Ascending aorta (tissue), 2 donors: ENCODE measurements at regions not wholly inside any gene's neighbourhood (a gene's known extent, or its start where the extent isn't known, plus 50 kb on each side); places are given as distances from the start of the nearest gene placed in this dataset.

Experiments used
- DNase-seq, 2 donors: peaks; one replicate each; pipeline ENCODE4 v3.0.0-alpha.2; 2019; ENCODE audit warnings: low spot score in 2 of 2
- H3K27ac ChIP-seq, 2 donors: fragments of 200-600 bp; sonication (generic); one replicate each; pipeline ENCODE4 v1.5.1; 2016 to 2017; ENCODE audit warnings: mild to moderate bottlenecking in 1 of 2
- H3K27me3 ChIP-seq: fragments of 200-600 bp; sonication (generic); one replicate; pipeline ENCODE4 v1.5.1; 2017
- H3K36me3 ChIP-seq, 2 donors: fragments of 200-600 bp; sonication (generic); one replicate each; pipeline ENCODE4 v1.5.1; 2016
- H3K4me1 ChIP-seq, 2 donors: fragments of 200-600 bp; sonication (generic); one replicate each; pipeline ENCODE4 v1.5.1; 2016 to 2017; ENCODE audit warnings: mild to moderate bottlenecking in 1 of 2
- H3K4me3 ChIP-seq, 2 donors: fragments of 200-600 bp; sonication (generic); one replicate each; pipeline ENCODE4 v1.5.1; 2016 to 2017; ENCODE audit warnings: mild to moderate bottlenecking in 1 of 2
- H3K9me3 ChIP-seq, 2 donors: fragments of 200-600 bp; sonication (generic); one replicate each; pipeline ENCODE4 v1.5.1; 2016
- CTCF ChIP-seq, 3 experiments: fragments of 200-600 bp in 2 of 3; fragments of 450-650 bp in 1 of 3; sonication (generic) in 2 of 3; IDR thresholded peaks; one replicate each; pipeline ENCODE4 v1.5.1; 2016 to 2019; ENCODE audit warnings: antibody characterized with exemption in 3 of 3, mild to moderate bottlenecking in 1 of 3, moderate library complexity in 1 of 3
- intact Hi-C: fragments of 100-400 bp; cut with DNase I; formaldehyde crosslinking; loops from one replicate; pipeline ENCODE4 v1.15.1; 2023

- no peak for TF ChIP-seq CTCF (IDR thresholded peaks at IDR 0.05)
- H3K4me3 ChIP-seq = no peak overlapping the region
- intact Hi-C loops = no loop called here
- no peak for DNase-seq
- H3K27ac ChIP-seq = no peak overlapping the region
- no peaks in the 10 kb centered on the region for H3K36me3 ChIP-seq
- H3K4me1 ChIP-seq = no peaks in the 10 kb centered on the region
- H3K9me3 ChIP-seq = no peaks in the 10 kb centered on the region
- no peaks in the 10 kb centered on the region for H3K27me3 ChIP-seq
Measured at GRCh38 chr5:126199467-126199866, 223.7 kb upstream of the GRAMD2B start.

GRCh38 chr5:126208691-126209090 is 214.5 kb upstream of the GRAMD2B start:
- no peaks in the 10 kb centered on the region for H3K4me1 ChIP-seq
- DNase-seq = no peak
- intact Hi-C loops = no loop called here
- no peaks in the 10 kb centered on the region for H3K27me3 ChIP-seq
- no peak overlapping the region for H3K4me3 ChIP-seq
- no peaks in the 10 kb centered on the region for H3K36me3 ChIP-seq
- H3K9me3 ChIP-seq = peaks cover 0 to 7% of the 10 kb centered on the region in 2 donors
- no peak for TF ChIP-seq CTCF (IDR thresholded peaks at IDR 0.05)
- H3K27ac ChIP-seq = no peak overlapping the region

- intact Hi-C loops = no loop called here
- Histone ChIP-seq H3K27ac (no peak overlapping the region), H3K9me3 (peaks cover 0 to 7% of the 10 kb centered on the region in 2 donors), H3K27me3 (no peaks in the 10 kb centered on the region), H3K4me1 (no peaks in the 10 kb centered on the region), H3K4me3 (no peak overlapping the region), H3K36me3 (no peaks in the 10 kb centered on the region)
- TF ChIP-seq CTCF (IDR thresholded peaks at IDR 0.05) = no peak
- no peak for DNase-seq
Measured at GRCh38 chr5:126210955-126211354, 212.3 kb upstream of the GRAMD2B start.

GRCh38 chr5:126219616-126220015 is 203.6 kb upstream of the GRAMD2B start:
- intact Hi-C loops = no loop called here
- Histone ChIP-seq H3K4me1 (no peaks in the 10 kb centered on the region), H3K9me3 (no peaks in the 10 kb centered on the region), H3K27me3 (no peaks in the 10 kb centered on the region), H3K4me3 (no peak overlapping the region), H3K36me3 (no peaks in the 10 kb centered on the region), H3K27ac (no peak overlapping the region)
- DNase-seq = no peak
- TF ChIP-seq CTCF (IDR thresholded peaks at IDR 0.05) = no peak

- no peak for DNase-seq
- TF ChIP-seq CTCF (IDR thresholded peaks at IDR 0.05) = no peak
- intact Hi-C loops = no loop called here
- H3K27me3 ChIP-seq = no peaks in the 10 kb centered on the region
- no peak overlapping the region for H3K4me3 ChIP-seq
- no peaks in the 10 kb centered on the region for H3K36me3 ChIP-seq
- H3K4me1 ChIP-seq = no peaks in the 10 kb centered on the region
- no peak overlapping the region for H3K27ac ChIP-seq
- no peaks in the 10 kb centered on the region for H3K9me3 ChIP-seq
Measured at GRCh38 chr5:126220725-126221124, 202.5 kb upstream of the GRAMD2B start.

- Histone ChIP-seq H3K4me3 (no peak overlapping the region), H3K27me3 (no peaks in the 10 kb centered on the region)
Measured at GRCh38 chr5:126228934-126229333, 194.3 kb upstream of the GRAMD2B start.

More at GRCh38 chr5:126228934-126229333, 194.3 kb upstream of the GRAMD2B start:
- H3K27ac ChIP-seq = no peak overlapping the region
- H3K4me1 ChIP-seq = no peaks in the 10 kb centered on the region
- H3K9me3 ChIP-seq = no peaks in the 10 kb centered on the region
- TF ChIP-seq CTCF (IDR thresholded peaks at IDR 0.05) = no peak
- H3K36me3 ChIP-seq = no peaks in the 10 kb centered on the region
- DNase-seq = no peak
- intact Hi-C loops = no loop called here
